Activated B cell treated with CpG ODN at 0.5 μM for 24 hours (primary cell): ENCODE measurements at regions not wholly inside any gene's neighbourhood (a gene's known extent, or its start where the extent isn't known, plus 50 kb on each side); places are given as distances from the start of the nearest gene placed in this dataset.

Experiments
- ATAC-seq: fragments of 200-7000 bp; cut with Tn5 transposase; one replicate; pipeline ENCODE4 v1.10.0; 2021; ENCODE audit warnings: low read depth, mild to moderate bottlenecking, moderate library complexity
- CTCF ChIA-PET: fragments of 350-600 bp; sonication (Branson Sonifier 250); formaldehyde crosslinking; loops from one replicate; lab custom pipeline; 2021; ENCODE audit warnings: antibody characterized with exemption; lab: Charles Lee
- POLR2A ChIA-PET: fragments of 350-600 bp; sonication (Branson Sonifier 250); formaldehyde crosslinking; loops from one replicate; lab custom pipeline; 2021; ENCODE audit warnings: antibody characterized with exemption; lab: Charles Lee
- DNase-seq: peaks from one replicate; pipeline ENCODE4 v3.0.0; 2022
- H3K27ac Mint-ChIP-seq: one replicate; pipeline ENCODE4 v1.8.0; 2020; ENCODE audit warnings: mixed read lengths
- H3K27me3 Mint-ChIP-seq: one replicate; pipeline ENCODE4 v1.8.0; 2021; ENCODE audit warnings: mixed read lengths
- H3K36me3 Mint-ChIP-seq: one replicate; pipeline ENCODE4 v1.8.0; 2021; ENCODE audit warnings: low read depth, mixed read lengths
- H3K4me1 Mint-ChIP-seq: one replicate; pipeline ENCODE4 v1.8.0; 2021; ENCODE audit warnings: mixed read lengths
- H3K4me3 Mint-ChIP-seq: one replicate; pipeline ENCODE4 v1.8.0; 2020; ENCODE audit warnings: mild to moderate bottlenecking, mixed read lengths
- H3K9me3 Mint-ChIP-seq: one replicate; pipeline ENCODE4 v1.8.0; 2020; ENCODE audit warnings: mixed read lengths
- intact Hi-C: fragments of 100-400 bp; cut with micrococcal nuclease; formaldehyde crosslinking; loops from one replicate; pipeline ENCODE4 v1.15.1; 2024
- TF ChIP-seq, protein P1 (sequence below): fragments of 200-600 bp; IDR thresholded peaks from one replicate; pipeline ENCODE4 v1.8.0; 2022; ENCODE audit warnings: antibody characterized with exemption, mild to moderate bottlenecking

- H3K27me3 Mint-ChIP-seq: peaks cover 45% of the 10 kb centered on the region
- ChIA-PET POLR2A (no interaction called here), CTCF (no interaction called here)
- H3K9me3 Mint-ChIP-seq: peaks cover 6% of the 10 kb centered on the region
- intact Hi-C loops: no loop called here
- no peak overlapping the region for H3K4me3 Mint-ChIP-seq
- no peaks in the 10 kb centered on the region for H3K36me3 Mint-ChIP-seq
- H3K4me1 Mint-ChIP-seq: no peaks in the 10 kb centered on the region
- no peak overlapping the region for H3K27ac Mint-ChIP-seq
- DNase-seq (no peak), ATAC-seq (no peak)
- TF ChIP-seq, protein P1, sequence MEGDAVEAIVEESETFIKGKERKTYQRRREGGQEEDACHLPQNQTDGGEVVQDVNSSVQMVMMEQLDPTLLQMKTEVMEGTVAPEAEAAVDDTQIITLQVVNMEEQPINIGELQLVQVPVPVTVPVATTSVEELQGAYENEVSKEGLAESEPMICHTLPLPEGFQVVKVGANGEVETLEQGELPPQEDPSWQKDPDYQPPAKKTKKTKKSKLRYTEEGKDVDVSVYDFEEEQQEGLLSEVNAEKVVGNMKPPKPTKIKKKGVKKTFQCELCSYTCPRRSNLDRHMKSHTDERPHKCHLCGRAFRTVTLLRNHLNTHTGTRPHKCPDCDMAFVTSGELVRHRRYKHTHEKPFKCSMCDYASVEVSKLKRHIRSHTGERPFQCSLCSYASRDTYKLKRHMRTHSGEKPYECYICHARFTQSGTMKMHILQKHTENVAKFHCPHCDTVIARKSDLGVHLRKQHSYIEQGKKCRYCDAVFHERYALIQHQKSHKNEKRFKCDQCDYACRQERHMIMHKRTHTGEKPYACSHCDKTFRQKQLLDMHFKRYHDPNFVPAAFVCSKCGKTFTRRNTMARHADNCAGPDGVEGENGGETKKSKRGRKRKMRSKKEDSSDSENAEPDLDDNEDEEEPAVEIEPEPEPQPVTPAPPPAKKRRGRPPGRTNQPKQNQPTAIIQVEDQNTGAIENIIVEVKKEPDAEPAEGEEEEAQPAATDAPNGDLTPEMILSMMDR: no peak
Measured at GRCh38 chr17:6893382-6894205, 62.1 kb upstream of the TEKT1 start.

DNA sequence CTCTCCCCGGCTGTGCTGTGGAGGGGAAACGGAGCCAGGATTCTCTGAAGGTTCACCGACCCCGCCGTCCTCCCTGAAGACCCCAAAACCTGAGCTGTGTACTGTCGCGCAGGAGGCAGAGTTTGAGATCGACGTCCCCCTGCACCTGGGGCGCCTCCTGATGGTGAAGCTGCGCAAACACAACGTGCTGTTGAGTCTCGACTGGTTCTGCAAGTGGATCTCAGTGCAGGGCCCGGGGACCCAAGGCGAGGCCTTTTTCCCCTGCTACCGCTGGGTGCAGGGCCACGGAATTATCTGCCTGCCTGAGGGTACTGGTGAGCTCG lies 62.6 kb upstream of the TEKT1 start:
- H3K36me3 Mint-ChIP-seq: no peaks in the 10 kb centered on the region
- ChIA-PET POLR2A (no interaction called here), CTCF (no interaction called here)
- TF ChIP-seq, protein P1: no peak
- DNase-seq (no peak), ATAC-seq (no peak)
- H3K27ac Mint-ChIP-seq: no peak overlapping the region
- H3K27me3 Mint-ChIP-seq: peaks cover 43% of the 10 kb centered on the region
- H3K9me3 Mint-ChIP-seq: peaks cover 1% of the 10 kb centered on the region
- intact Hi-C loops: no loop called here
- no peaks in the 10 kb centered on the region for H3K4me1 Mint-ChIP-seq
- H3K4me3 Mint-ChIP-seq: no peak overlapping the region

GRCh38 chr17:6901086-6901485 lies 69.6 kb upstream of the TEKT1 start:
- no peak for ATAC-seq
- DNase-seq: no peak
- H3K9me3 Mint-ChIP-seq: no peaks in the 10 kb centered on the region
- peaks cover 12% of the 10 kb centered on the region for H3K27me3 Mint-ChIP-seq
- no peak overlapping the region for H3K4me3 Mint-ChIP-seq
- TF ChIP-seq, protein P1: no peak
- no peaks in the 10 kb centered on the region for H3K36me3 Mint-ChIP-seq
- H3K4me1 Mint-ChIP-seq: no peaks in the 10 kb centered on the region
- intact Hi-C loops: no loop called here
- ChIA-PET POLR2A (no interaction called here), CTCF (no interaction called here)
- H3K27ac Mint-ChIP-seq: no peak overlapping the region

GRCh38 chr17:6903326-6903900 lies 71.9 kb upstream of the TEKT1 start:
- ATAC-seq (no peak), DNase-seq (no peak)
- no peaks in the 10 kb centered on the region for H3K4me1 Mint-ChIP-seq
- no peak overlapping the region for H3K4me3 Mint-ChIP-seq
- intact Hi-C loops: no loop called here
- H3K27me3 Mint-ChIP-seq: no peaks in the 10 kb centered on the region
- no peak overlapping the region for H3K27ac Mint-ChIP-seq
- no peaks in the 10 kb centered on the region for H3K36me3 Mint-ChIP-seq
- TF ChIP-seq, protein P1: no peak
- ChIA-PET POLR2A (interaction anchor here (0.7 kb wide), 1 partner anchor 315 kb away, joined by 5 read pairs; no protein-coding TSS in a partner anchor), CTCF (interaction anchor here (0.6 to 1.9 kb wide), 4 partner anchors 8 to 102 kb away, joined by 3 to 5 read pairs (median 4); no protein-coding TSS in a partner anchor)
- H3K9me3 Mint-ChIP-seq: no peaks in the 10 kb centered on the region

GRCh38 chr17:6908807-6909206 lies 77.3 kb upstream of the TEKT1 start:
- TF ChIP-seq, protein P1: no peak
- ATAC-seq (no peak), DNase-seq (no peak)
- no peaks in the 10 kb centered on the region for H3K9me3 Mint-ChIP-seq
- peaks cover 9% of the 10 kb centered on the region for H3K27me3 Mint-ChIP-seq
- intact Hi-C loops: no loop called here
- peaks cover 9% of the 10 kb centered on the region for H3K4me1 Mint-ChIP-seq
- no peaks in the 10 kb centered on the region for H3K36me3 Mint-ChIP-seq
- no peak overlapping the region for H3K4me3 Mint-ChIP-seq
- H3K27ac Mint-ChIP-seq: no peak overlapping the region
- POLR2A ChIA-PET: no interaction called here
- CTCF ChIA-PET: interaction anchor here (0.8 kb wide), 1 partner anchor 96 kb away, joined by 3 read pairs; no protein-coding TSS in a partner anchor
